ENCODE measurements at regions not wholly inside any gene's neighbourhood (a gene's known extent, or its start where the extent isn't known, plus 50 kb on each side); places are given as distances from the start of the nearest gene placed in this dataset.

DNA sequence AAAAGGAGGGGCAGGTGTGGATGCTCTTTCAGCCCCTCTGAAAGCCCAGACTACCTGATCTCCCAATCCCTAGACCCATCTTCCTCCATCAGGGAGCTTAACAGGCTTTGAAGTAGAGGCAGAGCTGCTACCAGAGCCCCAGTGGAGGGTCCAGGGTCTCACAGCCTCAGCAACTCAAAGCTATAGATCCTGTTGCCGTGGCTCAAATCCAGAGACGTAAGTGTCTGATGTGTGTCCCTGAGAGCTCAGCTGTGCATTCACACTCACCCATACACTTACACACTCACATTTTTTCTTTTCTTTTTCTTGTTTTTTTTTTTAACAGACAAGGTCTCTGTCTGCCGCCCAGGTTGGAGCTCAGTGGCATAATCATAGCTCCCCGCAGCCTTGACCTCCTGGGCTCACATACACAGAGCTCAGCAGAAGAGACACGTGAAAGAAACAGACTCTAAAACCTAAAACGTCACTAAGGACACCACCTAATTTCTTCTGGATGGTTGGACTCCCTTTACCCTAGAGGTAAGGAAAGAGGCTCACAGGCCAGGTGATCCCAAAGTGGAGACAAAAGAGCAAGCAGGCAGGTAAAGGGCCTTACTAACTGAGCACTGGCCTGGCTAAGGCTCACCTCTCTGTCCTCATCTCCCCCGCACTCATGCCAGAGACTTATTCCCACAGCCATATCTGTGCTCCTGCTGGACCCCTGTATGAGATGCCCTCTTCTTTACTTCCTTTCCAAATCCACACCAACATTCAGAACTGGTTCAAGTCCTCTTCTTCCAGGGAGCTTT lies 80.7 kb downstream of the SCN11A start:
- H3K9me3 Mint-ChIP-seq = no peaks in the 10 kb centered on the region
- TF ChIP-seq, protein P1, sequence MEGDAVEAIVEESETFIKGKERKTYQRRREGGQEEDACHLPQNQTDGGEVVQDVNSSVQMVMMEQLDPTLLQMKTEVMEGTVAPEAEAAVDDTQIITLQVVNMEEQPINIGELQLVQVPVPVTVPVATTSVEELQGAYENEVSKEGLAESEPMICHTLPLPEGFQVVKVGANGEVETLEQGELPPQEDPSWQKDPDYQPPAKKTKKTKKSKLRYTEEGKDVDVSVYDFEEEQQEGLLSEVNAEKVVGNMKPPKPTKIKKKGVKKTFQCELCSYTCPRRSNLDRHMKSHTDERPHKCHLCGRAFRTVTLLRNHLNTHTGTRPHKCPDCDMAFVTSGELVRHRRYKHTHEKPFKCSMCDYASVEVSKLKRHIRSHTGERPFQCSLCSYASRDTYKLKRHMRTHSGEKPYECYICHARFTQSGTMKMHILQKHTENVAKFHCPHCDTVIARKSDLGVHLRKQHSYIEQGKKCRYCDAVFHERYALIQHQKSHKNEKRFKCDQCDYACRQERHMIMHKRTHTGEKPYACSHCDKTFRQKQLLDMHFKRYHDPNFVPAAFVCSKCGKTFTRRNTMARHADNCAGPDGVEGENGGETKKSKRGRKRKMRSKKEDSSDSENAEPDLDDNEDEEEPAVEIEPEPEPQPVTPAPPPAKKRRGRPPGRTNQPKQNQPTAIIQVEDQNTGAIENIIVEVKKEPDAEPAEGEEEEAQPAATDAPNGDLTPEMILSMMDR (IDR thresholded peaks at IDR 0.05) = no peak
- H3K27ac Mint-ChIP-seq = no peak overlapping the region
- H3K4me3 Mint-ChIP-seq = no peak overlapping the region
- no peaks in the 10 kb centered on the region for H3K36me3 Mint-ChIP-seq (ENCODE audit: low read depth)
- peaks cover 17% of the 10 kb centered on the region for H3K27me3 Mint-ChIP-seq (ENCODE audit: insufficient read depth)
- DNase-seq = no peak
- H3K4me1 Mint-ChIP-seq (ENCODE audit: low read depth) = no peaks in the 10 kb centered on the region

DNA sequence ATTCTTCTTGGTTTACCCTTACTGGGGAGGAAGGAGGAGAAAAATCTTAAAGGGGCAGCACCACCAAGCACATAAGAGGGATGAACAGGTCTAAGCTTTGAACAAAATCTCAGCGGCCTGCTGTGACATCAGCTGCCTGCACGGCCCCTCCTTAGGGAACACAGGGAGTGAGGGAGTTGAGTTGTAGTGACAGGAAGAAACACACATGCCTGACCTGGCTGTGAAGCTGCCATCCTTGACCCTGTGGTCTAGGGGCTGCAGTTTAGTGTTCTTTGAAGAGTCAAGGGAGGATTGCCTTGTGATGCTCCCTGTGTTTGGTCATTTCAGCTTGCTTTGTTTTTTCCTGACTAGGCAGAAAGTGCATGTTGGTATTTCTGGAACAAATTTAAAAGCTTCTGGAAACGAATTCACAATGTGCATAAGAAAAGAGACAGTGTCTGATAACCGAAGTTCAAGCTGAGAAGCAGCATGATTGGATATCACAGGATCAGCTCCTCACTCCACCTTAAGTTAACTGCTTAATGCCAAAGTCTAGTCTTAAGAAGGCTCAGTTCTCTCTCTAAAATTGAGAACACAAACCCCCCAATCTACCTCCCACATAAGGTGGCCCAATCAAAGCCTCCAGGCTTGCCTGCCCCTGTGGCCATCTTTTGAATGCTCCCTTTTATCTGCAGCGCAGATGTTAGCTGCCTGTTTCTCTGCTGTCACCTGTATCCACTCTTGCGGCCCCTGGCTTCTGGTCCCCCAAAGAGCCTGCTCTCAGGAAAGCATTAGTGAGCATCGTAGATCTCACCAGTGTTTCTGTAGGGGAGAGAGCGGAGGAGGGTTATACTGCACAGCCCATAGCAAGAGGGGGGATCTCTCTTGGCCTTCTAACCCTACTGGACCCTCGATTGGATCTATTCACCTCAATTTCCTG lies 82.2 kb downstream of the SCN11A start:
- Mint-ChIP-seq H3K4me3 (no peak overlapping the region), H3K27me3 (ENCODE audit: insufficient read depth) (peaks cover 17% of the 10 kb centered on the region), H3K9me3 (no peaks in the 10 kb centered on the region), H3K36me3 (ENCODE audit: low read depth) (no peaks in the 10 kb centered on the region), H3K27ac (no peak overlapping the region), H3K4me1 (ENCODE audit: low read depth) (no peaks in the 10 kb centered on the region)
- TF ChIP-seq, protein P1 (IDR thresholded peaks at IDR 0.05) = no peak
- DNase-seq = no peak

DNA sequence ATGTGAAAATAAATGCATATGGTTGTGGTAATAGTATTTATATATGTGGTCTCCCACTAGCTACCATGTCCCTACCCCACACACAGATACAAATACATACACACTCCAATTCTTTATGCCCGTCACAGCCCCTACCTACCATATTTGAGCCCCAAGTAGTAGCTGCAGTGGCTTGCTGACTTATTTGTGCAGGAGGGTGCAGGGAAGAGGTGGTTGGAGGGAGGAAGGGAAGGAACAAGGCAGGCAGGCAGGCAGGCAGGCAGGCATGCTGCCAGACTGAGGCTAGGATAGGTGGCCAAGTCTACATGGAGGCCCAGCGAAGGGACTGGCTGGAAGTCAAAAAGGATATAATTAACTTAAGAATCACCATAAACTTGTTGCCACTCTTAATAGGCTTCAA lies 82.9 kb downstream of the SCN11A start:
- Mint-ChIP-seq H3K4me1 (ENCODE audit: low read depth) (no peaks in the 10 kb centered on the region), H3K4me3 (no peak overlapping the region), H3K36me3 (ENCODE audit: low read depth) (no peaks in the 10 kb centered on the region), H3K27ac (no peak overlapping the region), H3K27me3 (ENCODE audit: insufficient read depth) (peaks cover 17% of the 10 kb centered on the region), H3K9me3 (no peaks in the 10 kb centered on the region)
- TF ChIP-seq, protein P1 (IDR thresholded peaks at IDR 0.05) = no peak
- DNase-seq = no peak

DNA sequence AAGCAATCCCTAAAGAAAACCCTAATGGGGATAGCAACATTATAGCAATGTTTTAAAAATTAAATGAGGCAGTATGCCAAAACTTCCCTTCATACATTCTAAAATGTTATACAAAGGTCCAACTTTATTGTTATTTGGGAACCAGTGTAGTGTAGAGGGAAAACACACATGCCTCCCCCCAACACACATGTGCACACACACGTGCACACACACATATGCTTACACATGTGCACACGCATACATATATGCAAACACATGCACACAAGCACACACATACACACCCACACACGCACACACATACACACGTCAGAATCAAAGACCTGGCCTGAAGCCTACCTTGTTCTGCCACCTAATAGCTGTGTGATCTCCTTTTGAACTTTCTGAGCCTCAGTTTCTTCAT lies 83.3 kb downstream of the SCN11A start:
- no peak overlapping the region for H3K27ac Mint-ChIP-seq
- no peak for DNase-seq

DNA sequence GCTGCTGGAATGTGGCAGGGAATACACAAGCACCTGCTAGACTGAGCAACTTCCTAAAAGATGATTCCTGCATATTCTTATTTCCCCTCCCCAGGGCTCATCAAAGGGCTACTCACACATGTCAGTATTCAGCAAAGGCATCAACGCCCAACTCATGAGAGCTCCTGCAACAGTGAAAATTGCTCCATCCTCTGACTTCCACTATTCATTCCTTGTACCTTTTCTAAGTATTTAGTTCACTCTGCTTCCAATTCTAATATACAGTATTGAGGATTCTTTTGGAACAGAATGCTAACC lies 84.1 kb downstream of the SCN11A start:
- Mint-ChIP-seq H3K4me3 (no peak overlapping the region), H3K4me1 (ENCODE audit: low read depth) (no peaks in the 10 kb centered on the region), H3K36me3 (ENCODE audit: low read depth) (no peaks in the 10 kb centered on the region), H3K9me3 (no peaks in the 10 kb centered on the region), H3K27ac (no peak overlapping the region), H3K27me3 (ENCODE audit: insufficient read depth) (peaks cover 17% of the 10 kb centered on the region)
- DNase-seq = no peak
- TF ChIP-seq, protein P1 (IDR thresholded peaks at IDR 0.05) = no peak

More for the DNA sequence above, 83.3 kb downstream of the SCN11A start:
- Mint-ChIP-seq H3K4me1 (ENCODE audit: low read depth) (no peaks in the 10 kb centered on the region), H3K9me3 (no peaks in the 10 kb centered on the region), H3K36me3 (ENCODE audit: low read depth) (no peaks in the 10 kb centered on the region), H3K27me3 (ENCODE audit: insufficient read depth) (peaks cover 17% of the 10 kb centered on the region), H3K4me3 (no peak overlapping the region)
- TF ChIP-seq, protein P1 (IDR thresholded peaks at IDR 0.05) = no peak

All from HFFc6 (cell line).